ENCODE measurements at regions not wholly inside any gene's neighbourhood (a gene's known extent, or its start where the extent isn't known, plus 50 kb on each side); places are given as distances from the start of the nearest gene placed in this dataset.

- Mint-ChIP-seq H3K27ac (no peak overlapping the region), H3K36me3 (ENCODE audit: low read depth) (no peaks in the 10 kb centered on the region), H3K9me3 (peaks cover 21% of the 10 kb centered on the region), H3K4me1 (ENCODE audit: low read depth) (no peaks in the 10 kb centered on the region), H3K27me3 (no peaks in the 10 kb centered on the region), H3K4me3 (no peak overlapping the region)
Observed at GRCh38 chr14:87652278-87652677, 340.7 kb downstream of the GALC start.

- Mint-ChIP-seq H3K4me3 (no peak overlapping the region), H3K36me3 (ENCODE audit: low read depth) (no peaks in the 10 kb centered on the region), H3K9me3 (peaks cover 15% of the 10 kb centered on the region), H3K27me3 (no peaks in the 10 kb centered on the region), H3K27ac (no peak overlapping the region), H3K4me1 (ENCODE audit: low read depth) (no peaks in the 10 kb centered on the region)
Observed at GRCh38 chr14:87644689-87645088, 348.3 kb downstream of the GALC start.

GRCh38 chr14:87643005-87643404 is 350.0 kb downstream of the GALC start:
- no peaks in the 10 kb centered on the region for H3K27me3 Mint-ChIP-seq
- H3K9me3 Mint-ChIP-seq: peaks cover 1% of the 10 kb centered on the region
- H3K27ac Mint-ChIP-seq: no peak overlapping the region
- H3K4me1 Mint-ChIP-seq (ENCODE audit: low read depth): no peaks in the 10 kb centered on the region
- no peak overlapping the region for H3K4me3 Mint-ChIP-seq
- no peaks in the 10 kb centered on the region for H3K36me3 Mint-ChIP-seq (ENCODE audit: low read depth)

GRCh38 chr14:87640553-87640952 is 352.4 kb downstream of the GALC start:
- Mint-ChIP-seq H3K4me1 (ENCODE audit: low read depth) (no peaks in the 10 kb centered on the region), H3K4me3 (no peak overlapping the region), H3K27me3 (no peaks in the 10 kb centered on the region), H3K36me3 (ENCODE audit: low read depth) (no peaks in the 10 kb centered on the region), H3K27ac (no peak overlapping the region), H3K9me3 (no peaks in the 10 kb centered on the region)

- Mint-ChIP-seq H3K4me1 (ENCODE audit: low read depth) (no peaks in the 10 kb centered on the region), H3K36me3 (ENCODE audit: low read depth) (no peaks in the 10 kb centered on the region), H3K9me3 (peaks cover 6% of the 10 kb centered on the region), H3K27me3 (no peaks in the 10 kb centered on the region), H3K4me3 (no peak overlapping the region), H3K27ac (no peak overlapping the region)
Observed at GRCh38 chr14:87638196-87638595, 354.8 kb downstream of the GALC start.

GRCh38 chr14:87635442-87635841 is 357.5 kb downstream of the GALC start:
- H3K4me3 Mint-ChIP-seq: no peak overlapping the region
- H3K27ac Mint-ChIP-seq: no peak overlapping the region
- H3K36me3 Mint-ChIP-seq (ENCODE audit: low read depth): no peaks in the 10 kb centered on the region
- H3K27me3 Mint-ChIP-seq: no peaks in the 10 kb centered on the region
- H3K9me3 Mint-ChIP-seq: peaks cover 6% of the 10 kb centered on the region
- H3K4me1 Mint-ChIP-seq (ENCODE audit: low read depth): no peaks in the 10 kb centered on the region

GRCh38 chr14:87632796-87633195 is 360.2 kb downstream of the GALC start:
- Mint-ChIP-seq H3K4me3 (no peak overlapping the region), H3K9me3 (peaks cover 6% of the 10 kb centered on the region), H3K27ac (no peak overlapping the region), H3K4me1 (ENCODE audit: low read depth) (no peaks in the 10 kb centered on the region), H3K36me3 (ENCODE audit: low read depth) (no peaks in the 10 kb centered on the region), H3K27me3 (no peaks in the 10 kb centered on the region)

GRCh38 chr14:87630846-87631245 is 362.1 kb downstream of the GALC start:
- H3K36me3 Mint-ChIP-seq (ENCODE audit: low read depth): no peaks in the 10 kb centered on the region

GRCh38 chr14:87629788-87630187 is 363.2 kb downstream of the GALC start:
- Mint-ChIP-seq H3K27ac (no peak overlapping the region), H3K36me3 (ENCODE audit: low read depth) (no peaks in the 10 kb centered on the region), H3K4me3 (no peak overlapping the region), H3K27me3 (no peaks in the 10 kb centered on the region), H3K4me1 (ENCODE audit: low read depth) (no peaks in the 10 kb centered on the region), H3K9me3 (peaks cover 11% of the 10 kb centered on the region)

More at GRCh38 chr14:87630846-87631245, 362.1 kb downstream of the GALC start:
- H3K4me3 Mint-ChIP-seq: no peak overlapping the region
- no peaks in the 10 kb centered on the region for H3K27me3 Mint-ChIP-seq
- no peaks in the 10 kb centered on the region for H3K4me1 Mint-ChIP-seq (ENCODE audit: low read depth)
- peaks cover 11% of the 10 kb centered on the region for H3K9me3 Mint-ChIP-seq
- no peak overlapping the region for H3K27ac Mint-ChIP-seq

- Mint-ChIP-seq H3K27ac (no peak overlapping the region), H3K4me1 (ENCODE audit: low read depth) (no peaks in the 10 kb centered on the region), H3K4me3 (no peak overlapping the region), H3K27me3 (no peaks in the 10 kb centered on the region), H3K36me3 (ENCODE audit: low read depth) (no peaks in the 10 kb centered on the region), H3K9me3 (peaks cover 5% of the 10 kb centered on the region)
Observed at GRCh38 chr14:87628780-87629179, 364.2 kb downstream of the GALC start.

- no peaks in the 10 kb centered on the region for H3K4me1 Mint-ChIP-seq (ENCODE audit: low read depth)
- no peak overlapping the region for H3K27ac Mint-ChIP-seq
- H3K27me3 Mint-ChIP-seq: no peaks in the 10 kb centered on the region
- peaks cover 5% of the 10 kb centered on the region for H3K9me3 Mint-ChIP-seq
- no peak overlapping the region for H3K4me3 Mint-ChIP-seq
- no peaks in the 10 kb centered on the region for H3K36me3 Mint-ChIP-seq (ENCODE audit: low read depth)
Observed at GRCh38 chr14:87628129-87628528, 364.9 kb downstream of the GALC start.

GRCh38 chr14:87626266-87626665 is 366.7 kb downstream of the GALC start:
- Mint-ChIP-seq H3K4me3 (no peak overlapping the region), H3K27me3 (no peaks in the 10 kb centered on the region), H3K36me3 (ENCODE audit: low read depth) (no peaks in the 10 kb centered on the region), H3K27ac (no peak overlapping the region), H3K4me1 (ENCODE audit: low read depth) (no peaks in the 10 kb centered on the region), H3K9me3 (peaks cover 11% of the 10 kb centered on the region)

GRCh38 chr14:87623616-87624015 is 369.4 kb downstream of the GALC start:
- Mint-ChIP-seq H3K4me3 (no peak overlapping the region), H3K9me3 (peaks cover 18% of the 10 kb centered on the region), H3K36me3 (ENCODE audit: low read depth) (no peaks in the 10 kb centered on the region), H3K27me3 (no peaks in the 10 kb centered on the region), H3K27ac (no peak overlapping the region), H3K4me1 (ENCODE audit: low read depth) (no peaks in the 10 kb centered on the region)

GRCh38 chr14:87617079-87617478 is 375.9 kb downstream of the GALC start:
- peaks cover 10% of the 10 kb centered on the region for H3K9me3 Mint-ChIP-seq
- no peaks in the 10 kb centered on the region for H3K4me1 Mint-ChIP-seq (ENCODE audit: low read depth)
- H3K4me3 Mint-ChIP-seq: no peak overlapping the region
- H3K36me3 Mint-ChIP-seq (ENCODE audit: low read depth): no peaks in the 10 kb centered on the region
- H3K27ac Mint-ChIP-seq: no peak overlapping the region
- no peaks in the 10 kb centered on the region for H3K27me3 Mint-ChIP-seq

- H3K36me3 Mint-ChIP-seq (ENCODE audit: low read depth): no peaks in the 10 kb centered on the region
- no peaks in the 10 kb centered on the region for H3K4me1 Mint-ChIP-seq (ENCODE audit: low read depth)
- H3K27me3 Mint-ChIP-seq: no peaks in the 10 kb centered on the region
- peaks cover 7% of the 10 kb centered on the region for H3K9me3 Mint-ChIP-seq
- no peak overlapping the region for H3K4me3 Mint-ChIP-seq
- H3K27ac Mint-ChIP-seq: no peak overlapping the region
Observed at GRCh38 chr14:87615822-87616679, 376.9 kb downstream of the GALC start.

GRCh38 chr14:87615047-87615446 is 377.9 kb downstream of the GALC start:
- Mint-ChIP-seq H3K27me3 (no peaks in the 10 kb centered on the region), H3K4me1 (ENCODE audit: low read depth) (no peaks in the 10 kb centered on the region), H3K27ac (no peak overlapping the region), H3K36me3 (ENCODE audit: low read depth) (no peaks in the 10 kb centered on the region), H3K9me3 (no peaks in the 10 kb centered on the region), H3K4me3 (no peak overlapping the region)

Data from stimulated activated naive CD8-positive, alpha-beta T cell treated with anti-CD3 and anti-CD28 coated beads, Interleukin-15, Interleukin-2, amounts not matched to agents 100 ng/mL and 50 ng/mL, for 24 hours (primary cell).